ENCODE measurements at regions not wholly inside any gene's neighbourhood (a gene's known extent, or its start where the extent isn't known, plus 50 kb on each side); places are given as distances from the start of the nearest gene placed in this dataset.
"Not testable (repeated sequence)": the region's sequence is repeated elsewhere in the genome, so short reads cannot be mapped to it uniquely, and the experiment has no call there.

DNA sequence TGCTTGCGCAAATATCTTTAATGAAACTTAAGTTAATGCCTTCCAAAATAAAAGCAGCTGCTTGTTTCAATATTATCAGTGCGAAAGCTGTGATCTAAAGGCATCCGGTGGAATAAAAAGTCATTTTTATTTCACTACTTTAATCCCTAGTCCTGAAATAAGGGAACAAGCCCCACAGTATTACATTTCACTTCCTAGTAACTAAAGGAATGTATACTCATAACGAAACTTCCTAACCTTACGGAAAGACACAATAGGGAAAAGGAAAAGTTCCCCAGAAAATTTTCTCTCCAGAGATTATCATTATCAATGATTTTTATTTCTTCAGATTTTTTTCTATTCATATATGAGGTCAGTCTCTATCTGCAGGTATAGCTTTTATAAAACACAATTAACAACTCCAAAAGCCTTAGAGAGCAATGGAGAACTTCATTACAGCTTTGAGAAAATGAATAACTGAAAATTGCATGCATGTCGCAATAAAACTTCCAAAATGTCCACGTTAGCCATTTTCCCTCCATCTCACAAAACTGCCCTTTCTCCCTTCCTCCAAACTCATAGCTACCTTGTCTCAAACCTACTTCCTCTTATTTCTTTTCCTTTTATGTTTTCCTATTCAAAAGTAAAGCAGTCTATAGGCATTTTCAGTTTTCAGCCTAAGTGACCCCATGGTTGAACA, 154.3 kb upstream of the MED13 start:
- in situ Hi-C loops (cut with HindIII; ENCODE audit: low pct_unique_long_range_greater_than_20kb, low sequenced_read_pairs) = no loop called here
- TF ChIP-seq JUND (IDR thresholded peaks at IDR 0.05; ENCODE audit: low read depth) = no peak
- no peak for DNase-seq (ENCODE audit: low read depth in 1 of 2, low spot score in 1 of 2)

DNA sequence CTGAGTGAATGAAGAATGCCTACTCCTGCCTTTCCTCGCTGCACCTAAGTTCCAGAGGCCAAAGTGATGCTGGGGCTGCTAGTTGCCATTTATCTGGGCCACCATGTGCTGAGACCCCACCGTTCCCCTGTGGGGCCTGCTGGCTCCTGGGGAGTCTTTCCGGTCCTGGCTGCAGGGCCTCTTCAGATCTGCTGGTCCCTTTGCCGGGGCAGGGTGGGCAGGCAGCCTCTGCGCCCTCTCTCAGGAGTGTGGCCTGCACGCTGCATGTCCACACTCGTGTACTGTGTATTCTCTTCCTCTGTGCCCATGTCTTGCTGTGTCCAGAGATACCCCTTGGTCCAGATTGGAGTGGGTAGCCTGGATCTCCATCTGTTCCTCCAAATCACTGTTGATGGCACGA, 151.8 kb upstream of the MED13 start:
- in situ Hi-C loops (cut with HindIII; ENCODE audit: low pct_unique_long_range_greater_than_20kb, low sequenced_read_pairs) = no loop called here
- no peak for DNase-seq (ENCODE audit: low read depth in 1 of 2, low spot score in 1 of 2)
- TF ChIP-seq JUND (IDR thresholded peaks at IDR 0.05; ENCODE audit: low read depth) = no peak

DNA sequence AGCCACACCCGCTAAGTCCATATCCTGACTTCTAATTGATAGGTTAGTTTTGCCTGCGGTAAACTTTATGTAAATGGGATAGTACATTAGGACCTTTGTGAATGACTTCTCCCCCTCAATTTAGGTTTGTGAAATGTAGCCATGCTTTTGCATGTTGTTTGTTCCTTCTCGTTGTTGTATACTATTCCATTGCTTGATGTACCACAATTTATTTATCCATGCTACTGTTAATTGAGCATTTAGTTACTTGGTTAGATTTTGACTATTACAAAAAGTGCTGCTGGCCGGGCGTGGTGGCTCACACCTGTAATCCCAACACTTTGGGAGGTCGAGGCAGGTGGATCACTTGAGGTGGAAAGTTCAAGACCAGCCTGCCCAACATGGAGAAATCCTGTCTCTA, 150.8 kb upstream of the MED13 start:
- in situ Hi-C loops (cut with HindIII; ENCODE audit: low pct_unique_long_range_greater_than_20kb, low sequenced_read_pairs); DNase-seq (ENCODE audit: low read depth in 1 of 2, low spot score in 1 of 2): not testable (repeated sequence)

DNA sequence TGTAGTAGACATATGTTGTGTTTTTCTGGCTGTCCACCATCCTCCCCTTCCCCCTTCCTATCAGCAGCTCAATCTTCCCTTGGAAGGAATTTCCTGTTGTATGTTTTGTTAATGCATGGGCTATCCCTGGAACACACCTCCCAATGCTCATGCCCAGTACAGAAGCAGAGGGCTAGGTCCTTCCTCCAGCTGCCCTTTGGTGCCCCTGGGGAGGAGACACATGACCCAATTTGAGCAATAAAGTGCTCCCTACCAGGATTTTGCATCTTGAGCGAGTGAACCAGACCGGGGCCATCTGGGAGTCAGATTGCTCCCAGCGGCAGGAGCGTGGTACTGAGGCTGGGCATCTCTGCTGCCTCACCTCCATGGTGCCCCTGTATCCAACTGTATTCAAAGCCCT, 141.5 kb upstream of the MED13 start:
- in situ Hi-C loops (cut with HindIII; ENCODE audit: low pct_unique_long_range_greater_than_20kb, low sequenced_read_pairs) = no loop called here
- no peak for DNase-seq (ENCODE audit: low read depth in 1 of 2, low spot score in 1 of 2)
- TF ChIP-seq JUND (IDR thresholded peaks at IDR 0.05; ENCODE audit: low read depth) = no peak

DNA sequence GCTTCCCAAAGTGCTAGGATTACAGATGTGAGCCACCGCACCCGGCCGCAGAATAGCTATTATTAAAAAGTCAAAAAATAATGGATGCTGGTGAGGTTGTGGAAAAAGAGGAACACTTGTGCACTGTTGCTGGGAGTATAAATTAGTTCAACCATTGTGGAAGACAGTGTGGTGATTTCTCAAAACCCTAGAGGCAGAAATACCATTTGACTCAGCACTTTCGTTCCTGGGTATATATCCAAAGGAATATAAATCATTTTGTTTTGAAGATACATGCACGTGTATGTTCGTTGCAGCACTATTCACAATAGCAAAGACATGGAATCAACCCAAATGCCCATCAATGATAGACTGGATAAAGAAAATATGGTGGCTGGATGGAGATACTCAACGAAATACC, 132.1 kb upstream of the MED13 start:
- DNase-seq (ENCODE audit: low read depth in 1 of 2, low spot score in 1 of 2); in situ Hi-C loops (cut with HindIII; ENCODE audit: low pct_unique_long_range_greater_than_20kb, low sequenced_read_pairs): not testable (repeated sequence)

DNA sequence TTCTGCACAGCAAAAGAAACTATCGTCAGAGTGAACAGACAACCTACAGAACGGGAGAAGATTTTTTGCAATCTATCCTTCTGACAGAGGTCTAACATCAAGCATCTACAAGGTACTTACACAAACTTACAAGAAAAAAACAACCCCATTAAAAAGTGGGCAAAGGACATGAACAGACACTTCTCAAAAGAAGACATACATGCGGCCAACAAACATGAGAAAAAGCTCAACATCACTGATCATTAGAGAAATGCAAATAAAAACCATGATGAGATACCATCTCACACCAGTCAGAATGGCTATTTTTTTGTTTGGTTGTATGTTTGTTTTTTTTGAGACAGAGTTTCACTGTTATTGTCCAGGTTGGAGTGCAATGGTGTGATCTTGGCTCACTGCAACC, 131.5 kb upstream of the MED13 start:
- in situ Hi-C loops (cut with HindIII; ENCODE audit: low pct_unique_long_range_greater_than_20kb, low sequenced_read_pairs); DNase-seq (ENCODE audit: low read depth in 1 of 2, low spot score in 1 of 2): not testable (repeated sequence)

DNA sequence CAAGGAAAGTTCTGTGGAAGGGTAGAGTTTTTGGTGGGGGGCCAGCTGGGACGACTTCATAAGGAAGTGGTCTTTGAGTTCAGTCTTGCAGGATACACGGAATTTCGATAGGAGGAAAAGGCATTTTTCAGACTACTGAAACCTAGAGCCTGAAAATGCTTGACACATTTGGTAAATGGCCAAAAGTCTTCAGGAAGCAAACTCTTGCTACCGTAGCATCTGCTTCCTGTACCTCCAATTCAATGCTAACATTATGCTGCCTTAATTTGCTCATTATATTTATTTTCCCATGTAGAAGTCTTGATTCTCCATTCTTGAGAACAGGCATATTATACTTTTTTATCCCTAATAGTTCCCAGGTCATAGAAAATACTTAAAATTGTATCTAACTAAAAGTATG, 129.3 kb upstream of the MED13 start:
- TF ChIP-seq JUND (IDR thresholded peaks at IDR 0.05; ENCODE audit: low read depth) = no peak
- DNase-seq (ENCODE audit: low read depth in 1 of 2, low spot score in 1 of 2) = no peak
- in situ Hi-C loops (cut with HindIII; ENCODE audit: low pct_unique_long_range_greater_than_20kb, low sequenced_read_pairs) = no loop called here

DNA sequence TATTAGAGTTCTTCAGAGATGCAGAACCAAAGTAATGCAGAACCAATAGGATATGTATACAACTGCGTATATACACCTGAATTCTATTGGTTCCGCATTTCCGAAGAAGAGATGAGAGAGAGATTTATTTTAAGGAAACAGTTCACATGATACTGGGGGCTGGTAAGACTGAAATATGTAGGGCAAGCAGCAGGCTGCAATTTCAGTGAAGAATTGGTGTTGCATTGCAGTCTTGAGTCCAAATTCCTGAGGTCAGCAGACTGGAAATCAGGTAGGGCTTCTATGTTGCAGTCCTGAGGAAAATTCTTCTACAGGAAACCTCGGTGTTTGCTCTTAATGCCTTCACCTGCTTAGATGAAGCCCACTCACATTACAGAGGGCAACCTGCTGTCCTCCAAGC, 128.2 kb upstream of the MED13 start:
- TF ChIP-seq JUND (IDR thresholded peaks at IDR 0.05; ENCODE audit: low read depth) = no peak
- in situ Hi-C loops (cut with HindIII; ENCODE audit: low pct_unique_long_range_greater_than_20kb, low sequenced_read_pairs) = no loop called here
- no peak for DNase-seq (ENCODE audit: low read depth in 1 of 2, low spot score in 1 of 2)

DNA sequence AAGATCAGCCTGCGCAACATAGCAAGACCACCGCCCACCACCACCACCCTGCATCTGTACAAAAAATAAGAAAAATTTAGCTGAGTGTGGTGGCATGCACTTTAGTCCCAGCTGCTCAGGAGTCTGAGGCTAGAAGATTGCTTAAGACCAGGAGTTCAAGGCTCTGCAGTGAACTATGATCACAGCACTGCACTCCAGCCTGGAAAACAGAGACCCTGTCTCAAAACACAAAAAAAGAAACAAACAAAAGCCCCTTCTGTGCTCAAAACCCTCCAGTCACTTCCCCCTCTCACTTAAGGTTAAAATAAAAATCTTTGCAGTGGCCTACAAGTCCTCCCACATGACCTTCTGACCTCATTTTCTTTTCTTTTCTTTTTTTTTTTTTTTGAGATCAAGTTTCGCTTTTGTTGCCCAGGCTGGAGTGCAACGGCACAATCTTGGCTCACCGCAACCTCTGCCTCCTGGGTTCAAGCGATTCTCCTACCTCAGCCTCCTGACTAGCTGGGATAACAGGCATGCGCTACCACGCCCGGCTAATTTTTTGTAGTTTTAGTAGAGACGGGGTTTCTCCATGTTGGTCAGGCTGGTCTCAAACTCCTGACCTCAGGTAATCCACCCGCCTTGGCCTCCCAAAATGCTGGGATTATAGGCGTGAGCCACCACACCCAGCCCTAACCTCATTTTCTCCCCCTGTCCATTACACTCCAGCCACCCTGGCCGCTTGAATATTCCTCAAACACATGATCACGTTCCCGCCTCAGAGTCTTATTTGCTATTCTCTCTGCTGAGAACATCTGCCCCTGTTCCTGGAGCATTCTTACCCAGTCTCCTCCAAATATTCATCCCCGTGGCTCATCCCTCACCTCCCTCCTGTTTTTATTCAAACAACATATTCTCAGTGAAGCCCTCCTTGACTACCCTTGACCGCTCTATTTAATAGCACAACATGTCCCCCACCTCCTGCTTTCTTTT, 126.6 kb upstream of the MED13 start:
- no peak for DNase-seq (ENCODE audit: low read depth in 1 of 2, low spot score in 1 of 2)
- in situ Hi-C loops (cut with HindIII; ENCODE audit: low pct_unique_long_range_greater_than_20kb, low sequenced_read_pairs) = no loop called here
- TF ChIP-seq JUND (IDR thresholded peaks at IDR 0.05; ENCODE audit: low read depth) = no peak

DNA sequence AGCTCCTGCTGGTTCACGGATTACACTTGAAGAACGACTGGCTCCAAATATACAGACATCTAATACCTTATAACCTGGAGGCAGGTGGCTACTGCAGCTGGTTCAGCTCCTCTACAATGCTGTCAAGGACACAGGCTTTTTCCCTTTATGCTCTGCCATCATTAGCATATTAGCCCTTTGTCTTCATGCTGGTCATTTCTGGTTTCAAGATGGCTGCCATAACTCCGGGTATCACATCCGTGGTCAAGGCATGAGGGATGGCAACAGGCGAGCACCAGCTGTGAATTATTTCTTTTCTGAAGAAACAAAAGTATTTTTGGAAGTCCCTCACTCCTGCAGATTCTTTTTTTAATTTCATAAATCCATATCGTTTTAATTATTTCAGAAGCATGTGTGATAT, 124.3 kb upstream of the MED13 start:
- TF ChIP-seq JUND (IDR thresholded peaks at IDR 0.05; ENCODE audit: low read depth) = no peak
- in situ Hi-C loops (cut with HindIII; ENCODE audit: low pct_unique_long_range_greater_than_20kb, low sequenced_read_pairs) = no loop called here
- no peak for DNase-seq (ENCODE audit: low read depth in 1 of 2, low spot score in 1 of 2)

DNA sequence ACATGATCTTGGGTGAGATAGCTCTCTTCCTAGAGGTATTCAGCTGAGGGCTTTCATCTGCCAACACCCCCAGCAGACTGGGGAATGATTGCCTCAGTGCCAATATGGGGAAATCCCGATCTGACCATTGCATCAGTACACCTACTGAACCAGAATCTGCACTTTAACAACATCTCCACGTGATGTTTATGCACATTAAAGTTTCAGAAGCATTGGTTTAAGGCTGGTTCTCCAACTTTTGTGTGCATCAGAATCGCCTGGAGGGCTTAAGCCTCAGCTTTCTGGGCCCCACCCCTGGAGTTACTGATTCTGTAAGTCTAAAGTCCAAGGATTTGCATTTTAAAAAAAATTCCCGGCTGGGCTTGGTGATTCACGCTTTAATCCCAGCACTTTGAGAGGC, 123.6 kb upstream of the MED13 start:
- no peak for DNase-seq (ENCODE audit: low read depth in 1 of 2, low spot score in 1 of 2)
- no peak for TF ChIP-seq JUND (IDR thresholded peaks at IDR 0.05; ENCODE audit: low read depth)
- in situ Hi-C loops (cut with HindIII; ENCODE audit: low pct_unique_long_range_greater_than_20kb, low sequenced_read_pairs) = no loop called here

DNA sequence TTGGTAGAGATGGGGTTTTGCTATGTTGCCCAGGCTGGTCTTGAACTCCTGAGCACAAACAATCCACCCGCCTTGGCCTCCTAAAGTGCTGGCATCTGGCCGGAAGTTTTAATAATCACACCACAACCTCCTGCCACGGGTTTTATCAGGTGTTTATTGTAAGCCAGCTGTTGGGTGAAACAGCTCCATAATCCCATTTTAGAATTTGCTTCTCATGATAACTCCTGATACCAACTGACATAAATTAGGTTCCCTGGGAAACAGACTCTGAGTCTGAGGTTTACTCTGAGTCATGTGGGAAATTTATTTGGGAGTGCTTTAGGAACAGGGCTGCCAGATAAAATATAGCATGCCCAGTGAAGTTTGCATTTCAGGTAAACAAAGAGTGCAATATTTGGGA, 122.6 kb upstream of the MED13 start:
- TF ChIP-seq JUND (IDR thresholded peaks at IDR 0.05; ENCODE audit: low read depth) = no peak
- in situ Hi-C loops (cut with HindIII; ENCODE audit: low pct_unique_long_range_greater_than_20kb, low sequenced_read_pairs) = no loop called here
- DNase-seq (ENCODE audit: low read depth in 1 of 2, low spot score in 1 of 2) = no peak

DNA sequence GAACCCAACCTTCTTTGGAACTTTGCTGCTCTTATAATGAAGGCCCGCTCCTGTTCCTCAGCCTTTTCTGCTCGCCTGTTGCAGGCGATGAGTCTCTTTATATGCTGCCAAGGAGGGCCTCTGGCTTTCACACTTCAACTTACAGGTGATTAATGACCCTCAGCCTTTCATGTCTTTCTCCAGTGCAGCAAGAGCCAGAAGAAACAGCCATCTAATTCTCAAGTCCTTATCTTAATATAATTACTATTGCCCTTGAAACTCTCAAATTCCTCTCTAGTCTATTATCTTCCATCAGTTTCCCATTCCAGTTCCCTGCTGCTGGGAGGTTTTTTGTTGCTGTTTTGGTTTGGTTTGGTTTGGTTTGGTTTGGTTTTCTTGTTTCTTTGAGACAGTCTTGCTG, 121.8 kb upstream of the MED13 start:
- no peak for TF ChIP-seq JUND (IDR thresholded peaks at IDR 0.05; ENCODE audit: low read depth)
- no peak for DNase-seq (ENCODE audit: low read depth in 1 of 2, low spot score in 1 of 2)
- in situ Hi-C loops (cut with HindIII; ENCODE audit: low pct_unique_long_range_greater_than_20kb, low sequenced_read_pairs) = no loop called here

Data from T47D (cell line).